ENCODE measurements at regions not wholly inside any gene's neighbourhood (a gene's known extent, or its start where the extent isn't known, plus 50 kb on each side); places are given as distances from the start of the nearest gene placed in this dataset.

- H3K79me1 ChIP-seq (ENCODE audit: low read depth in 1 of 2, low read length in 2 of 2), result no peaks in the 10 kb centered on the region
- H2BK20ac ChIP-seq (ENCODE audit: low read depth, low read length), result no peak overlapping the region
- H3K9ac ChIP-seq (ENCODE audit: low read depth, low read length), result no peak overlapping the region
- H3K36me3 ChIP-seq (ENCODE audit: control insufficient read depth, insufficient read depth, low read length), result no peaks in the 10 kb centered on the region
- H2AK9ac ChIP-seq (replicated peaks; ENCODE audit: low read depth, low read length, poor library complexity), result no peak overlapping the region
- no peak overlapping the region for H2BK5ac ChIP-seq (ENCODE audit: low read depth, low read length, poor library complexity, severe bottlenecking)
- H4K20me1 ChIP-seq (ENCODE audit: insufficient read depth, low read length), result no peaks in the 10 kb centered on the region
- ATAC-seq (ENCODE audit: low read depth) (no peak), DNase-seq (no peak)
- H2AFZ ChIP-seq (replicated peaks; ENCODE audit: low read length, poor library complexity), result no peak overlapping the region
- dilution Hi-C loops (cut with HindIII; ENCODE audit: low sequenced_read_pairs, unreplicated experiment) (no loop called here), intact Hi-C loops (cut with micrococcal nuclease) (no loop called here), in situ Hi-C loops (cut with MboI; ENCODE audit: low sequenced_read_pairs) (no loop called here)
- H4K91ac ChIP-seq (ENCODE audit: insufficient read depth, low read depth, low read length), result no peak overlapping the region
- H3K4me1 ChIP-seq (ENCODE audit: control insufficient read depth, insufficient read depth, low read length), result no peaks in the 10 kb centered on the region
- ChIA-PET CTCF (no interaction called here), POLR2A (ENCODE audit: unreplicated experiment) (no interaction called here)
- TF ChIP-seq POLR2A (IDR thresholded peaks at IDR 0.05; ENCODE audit: low read depth, low read length) (no peak), CEBPB (IDR thresholded peaks at IDR 0.05; ENCODE audit: low read depth, low read length) (no peak)
- H3K4ac ChIP-seq (ENCODE audit: low read depth, low read length), result no peak overlapping the region
- H3K9me1 ChIP-seq (ENCODE audit: insufficient read depth, low read length), result no peaks in the 10 kb centered on the region
- H3K4me3 ChIP-seq (ENCODE audit: insufficient read depth, low read depth, low read length), result no peak overlapping the region
- H3K9me3 ChIP-seq (ENCODE audit: control insufficient read depth, insufficient read depth, low read length), result no peaks in the 10 kb centered on the region
- H3K14ac ChIP-seq (replicated peaks; ENCODE audit: low read depth, low read length), result no peak overlapping the region
- no peak overlapping the region for H3K18ac ChIP-seq (ENCODE audit: low read depth, low read length)
- no peak overlapping the region for H3K56ac ChIP-seq (ENCODE audit: extremely low read depth, insufficient read depth, low read length)
- no peak overlapping the region for H3K4me2 ChIP-seq (ENCODE audit: low read depth, low read length)
- H2AK5ac ChIP-seq (ENCODE audit: low read depth, low read length), result no peak overlapping the region
- no TSS peak for BruUV-seq (replicated peaks)
- no peak overlapping the region for H4K5ac ChIP-seq (ENCODE audit: low read depth, low read length)
- no CpG with 5 or more reads among the region's 6 CpGs for WGBS, 2 experiments (ENCODE audit: extremely low coverage in 2 of 2, insufficient read length in 1 of 2)
- no peaks in the 10 kb centered on the region; the same call in 1 of the 2 replicates for H3K27me3 ChIP-seq (ENCODE audit: control insufficient read depth, insufficient read depth, low read length)
- no peak overlapping the region for H2BK120ac ChIP-seq (ENCODE audit: low read depth, low read length)
- no peak overlapping the region for H3K27ac ChIP-seq (ENCODE audit: insufficient read depth, low read length)
- H2BK15ac ChIP-seq (ENCODE audit: low read depth, low read length), result no peak overlapping the region
- H4K8ac ChIP-seq (ENCODE audit: low read depth in 2 of 2, low read length in 2 of 2), result no peak overlapping the region
- no peak overlapping the region for H3K23ac ChIP-seq (ENCODE audit: low read depth, low read length)
Observed at GRCh38 chr2:223267160-223267951, 215.4 kb downstream of the KCNE4 start.

Measured in IMR-90 (cell line).